ENCODE measurements at regions not wholly inside any gene's neighbourhood (a gene's known extent, or its start where the extent isn't known, plus 50 kb on each side); places are given as distances from the start of the nearest gene placed in this dataset.

- no peak for TF ChIP-seq BHLHE40 (IDR thresholded peaks at IDR 0.05; ENCODE audit: low read length)
- no peak for TF ChIP-seq ZNF512 (tag; IDR thresholded peaks at IDR 0.05)
- TF ChIP-seq EP300 (IDR thresholded peaks at IDR 0.05; ENCODE audit: low read length), result no peak
- no peak; the same call in 1 of the 2 replicates for TF ChIP-seq FOSL1 (tag; conservative IDR thresholded peaks at IDR 0.05)
- no peak for TF ChIP-seq CTCF (IDR thresholded peaks at IDR 0.05 in 2 of 3, conservative IDR thresholded peaks at IDR 0.05 in 1 of 3; ENCODE audit: insufficient read depth in 2 of 3, low read depth in 1 of 3, low read length in 3 of 3)
- TF ChIP-seq PCBP1 (IDR thresholded peaks at IDR 0.05; ENCODE audit: low read depth, low read length, poor library complexity, severe bottlenecking), result no peak
- TF ChIP-seq MYC (IDR thresholded peaks at IDR 0.05; ENCODE audit: low read depth, low read length), result 0 out of 2 replicates have a peak, but pooled peaks have one; percentile 32
- TF ChIP-seq MYC (CRISPR knock-in tag; IDR thresholded peaks at IDR 0.05; ENCODE audit: borderline replicate concordance, low read depth), result no peak
- TF ChIP-seq HMGXB4 (CRISPR knock-in tag; IDR thresholded peaks at IDR 0.05), result no peak
- TF ChIP-seq ETV5 (CRISPR knock-in tag; IDR thresholded peaks at IDR 0.05; ENCODE audit: low read depth), result no peak
- TF ChIP-seq KAT2B (IDR thresholded peaks at IDR 0.05; ENCODE audit: low read depth, low read length), result no peak
- no peak for TF ChIP-seq RUNX1 (IDR thresholded peaks at IDR 0.05; ENCODE audit: low read depth)
Measured at GRCh38 chr6:119510246-119510645, 160.7 kb upstream of the MAN1A1 start.
